ENCODE measurements at regions not wholly inside any gene's neighbourhood (a gene's known extent, or its start where the extent isn't known, plus 50 kb on each side); places are given as distances from the start of the nearest gene placed in this dataset.

GRCh38 chr6:43951063-43951755, 176.0 kb downstream of the MRPL14 start (continued):
- TF ChIP-seq CXXC5 (CRISPR knock-in tag; IDR thresholded peaks at IDR 0.05) (peak; percentile 66; the same call in 1 of the 2 replicates), ZNF12 (CRISPR knock-in tag; IDR thresholded peaks at IDR 0.05) (no peak), ZNF212 (CRISPR knock-in tag; IDR thresholded peaks at IDR 0.05) (no peak), ETV6 (IDR thresholded peaks at IDR 0.05; ENCODE audit: borderline replicate concordance in 1 of 2, low read depth in 2 of 2, low read length in 1 of 2) (no peak), ETV6 (CRISPR knock-in tag; IDR thresholded peaks at IDR 0.05; ENCODE audit: borderline replicate concordance) (no peak), ZBTB11 (CRISPR knock-in tag; IDR thresholded peaks at IDR 0.05) (no peak; a peak in 1 of 6 replicates), CTBP1 (IDR thresholded peaks at IDR 0.05; ENCODE audit: borderline replicate concordance) (peak; percentile 78), ZNF785 (CRISPR knock-in tag; IDR thresholded peaks at IDR 0.05) (no peak), ZBTB1 (CRISPR knock-in tag; IDR thresholded peaks at IDR 0.05; ENCODE audit: borderline replicate concordance, low read depth) (no peak), ZNF586 (CRISPR knock-in tag; conservative IDR thresholded peaks at IDR 0.05) (no peak), SAFB (IDR thresholded peaks at IDR 0.05; ENCODE audit: borderline replicate concordance, low read depth, low read length) (no peak), MTF1 (CRISPR knock-in tag; IDR thresholded peaks at IDR 0.05; ENCODE audit: borderline replicate concordance) (no peak), SMARCA4 (IDR thresholded peaks at IDR 0.05) (no peak)
- TF ChIP-seq, protein P1, sequence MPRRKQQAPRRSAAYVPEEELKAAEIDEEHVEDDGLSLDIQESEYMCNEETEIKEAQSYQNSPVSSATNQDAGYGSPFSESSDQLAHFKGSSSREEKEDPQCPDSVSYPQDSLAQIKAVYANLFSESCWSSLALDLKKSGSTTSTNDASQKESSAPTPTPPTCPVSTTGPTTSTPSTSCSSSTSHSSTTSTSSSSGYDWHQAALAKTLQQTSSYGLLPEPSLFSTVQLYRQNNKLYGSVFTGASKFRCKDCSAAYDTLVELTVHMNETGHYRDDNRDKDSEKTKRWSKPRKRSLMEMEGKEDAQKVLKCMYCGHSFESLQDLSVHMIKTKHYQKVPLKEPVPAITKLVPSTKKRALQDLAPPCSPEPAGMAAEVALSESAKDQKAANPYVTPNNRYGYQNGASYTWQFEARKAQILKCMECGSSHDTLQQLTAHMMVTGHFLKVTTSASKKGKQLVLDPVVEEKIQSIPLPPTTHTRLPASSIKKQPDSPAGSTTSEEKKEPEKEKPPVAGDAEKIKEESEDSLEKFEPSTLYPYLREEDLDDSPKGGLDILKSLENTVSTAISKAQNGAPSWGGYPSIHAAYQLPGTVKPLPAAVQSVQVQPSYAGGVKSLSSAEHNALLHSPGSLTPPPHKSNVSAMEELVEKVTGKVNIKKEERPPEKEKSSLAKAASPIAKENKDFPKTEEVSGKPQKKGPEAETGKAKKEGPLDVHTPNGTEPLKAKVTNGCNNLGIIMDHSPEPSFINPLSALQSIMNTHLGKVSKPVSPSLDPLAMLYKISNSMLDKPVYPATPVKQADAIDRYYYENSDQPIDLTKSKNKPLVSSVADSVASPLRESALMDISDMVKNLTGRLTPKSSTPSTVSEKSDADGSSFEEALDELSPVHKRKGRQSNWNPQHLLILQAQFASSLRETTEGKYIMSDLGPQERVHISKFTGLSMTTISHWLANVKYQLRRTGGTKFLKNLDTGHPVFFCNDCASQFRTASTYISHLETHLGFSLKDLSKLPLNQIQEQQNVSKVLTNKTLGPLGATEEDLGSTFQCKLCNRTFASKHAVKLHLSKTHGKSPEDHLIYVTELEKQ (CRISPR knock-in tag; IDR thresholded peaks at IDR 0.05): 0 out of 2 replicates have a peak, but pooled peaks have one; percentile 3
- TF ChIP-seq, protein P2, sequence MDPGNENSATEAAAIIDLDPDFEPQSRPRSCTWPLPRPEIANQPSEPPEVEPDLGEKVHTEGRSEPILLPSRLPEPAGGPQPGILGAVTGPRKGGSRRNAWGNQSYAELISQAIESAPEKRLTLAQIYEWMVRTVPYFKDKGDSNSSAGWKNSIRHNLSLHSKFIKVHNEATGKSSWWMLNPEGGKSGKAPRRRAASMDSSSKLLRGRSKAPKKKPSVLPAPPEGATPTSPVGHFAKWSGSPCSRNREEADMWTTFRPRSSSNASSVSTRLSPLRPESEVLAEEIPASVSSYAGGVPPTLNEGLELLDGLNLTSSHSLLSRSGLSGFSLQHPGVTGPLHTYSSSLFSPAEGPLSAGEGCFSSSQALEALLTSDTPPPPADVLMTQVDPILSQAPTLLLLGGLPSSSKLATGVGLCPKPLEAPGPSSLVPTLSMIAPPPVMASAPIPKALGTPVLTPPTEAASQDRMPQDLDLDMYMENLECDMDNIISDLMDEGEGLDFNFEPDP (CRISPR knock-in tag; IDR thresholded peaks at IDR 0.05): no peak

Data from K562 (cell line).